GM21576 (cell line): ENCODE measurements at regions not wholly inside any gene's neighbourhood (a gene's known extent, or its start where the extent isn't known, plus 50 kb on each side); places are given as distances from the start of the nearest gene placed in this dataset.
A peak's percentile ranks its signal among the peaks of the same experiment; 100 is the strongest.

ENCODE experiments used
- ATAC-seq: cut with Tn5 transposase; IDR thresholded peaks from one replicate; pipeline ENCODE4 v1.9.1; 2021; ENCODE audit warnings: mild to moderate bottlenecking, moderate library complexity; ENCODE audit not compliant: unreplicated experiment

GRCh38 chr4:181952478-181952877 lies 290.7 kb upstream of the TENM3 start:
- ATAC-seq, result no peak

- no peak for ATAC-seq
These were observed 286.7 kb upstream of the TENM3 start for GRCh38 chr4:181956512-181956911.

- no peak for ATAC-seq
These were observed 286.1 kb upstream of the TENM3 start for GRCh38 chr4:181957088-181957487.

GRCh38 chr4:181958446-181958845 lies 284.8 kb upstream of the TENM3 start:
- ATAC-seq, result no peak

- no peak for ATAC-seq
These were observed 284.1 kb upstream of the TENM3 start for GRCh38 chr4:181959121-181959520.

- ATAC-seq, result no peak
These were observed 282.8 kb upstream of the TENM3 start for GRCh38 chr4:181960384-181960783.

- no peak for ATAC-seq
These were observed 280.9 kb upstream of the TENM3 start for GRCh38 chr4:181962321-181962720.

DNA sequence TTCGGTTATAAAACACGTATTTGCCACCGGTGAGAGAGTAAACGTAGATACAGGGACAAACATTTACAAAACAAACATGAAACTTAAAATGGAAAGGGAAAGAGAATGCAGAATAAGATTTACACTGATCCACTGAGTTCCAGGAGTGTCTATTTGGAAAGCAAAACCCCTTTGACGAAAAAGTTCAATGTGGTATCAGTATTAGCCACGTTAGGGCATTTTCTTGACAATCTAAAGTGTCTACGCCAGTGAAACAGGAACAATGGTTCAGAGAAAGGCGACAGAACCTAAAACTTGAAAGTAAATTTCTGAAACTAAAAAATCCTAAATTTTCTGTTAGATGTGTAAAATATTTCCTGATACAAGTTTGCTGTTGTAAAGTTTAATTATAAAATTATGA lies 278.5 kb upstream of the TENM3 start:
- no peak for ATAC-seq

DNA sequence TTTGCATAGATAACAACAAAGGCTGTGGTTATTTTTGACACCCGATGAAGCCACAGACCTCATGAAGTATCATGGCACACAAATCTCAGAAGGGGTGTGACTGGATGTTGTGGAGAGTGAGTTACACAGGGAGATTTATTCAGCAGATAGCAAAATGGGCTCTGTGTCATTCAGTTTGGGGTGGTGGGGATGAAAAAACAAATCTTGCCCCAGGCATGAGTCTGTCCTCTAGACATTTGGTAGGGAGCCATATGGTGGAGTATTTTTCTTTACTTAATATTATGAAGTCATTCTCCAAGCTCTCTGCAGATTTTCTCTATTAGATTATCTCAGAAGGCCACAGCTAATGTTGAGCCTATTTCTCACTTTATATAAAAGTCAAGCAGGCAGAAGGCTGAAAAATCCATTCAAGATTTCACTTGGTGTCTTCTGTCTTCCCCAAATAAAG lies 277.1 kb upstream of the TENM3 start:
- no peak for ATAC-seq

- ATAC-seq, result no peak
These were observed 275.8 kb upstream of the TENM3 start for GRCh38 chr4:181967401-181967800.

- ATAC-seq, result no peak
These were observed 274.8 kb upstream of the TENM3 start for GRCh38 chr4:181968371-181968770.

DNA sequence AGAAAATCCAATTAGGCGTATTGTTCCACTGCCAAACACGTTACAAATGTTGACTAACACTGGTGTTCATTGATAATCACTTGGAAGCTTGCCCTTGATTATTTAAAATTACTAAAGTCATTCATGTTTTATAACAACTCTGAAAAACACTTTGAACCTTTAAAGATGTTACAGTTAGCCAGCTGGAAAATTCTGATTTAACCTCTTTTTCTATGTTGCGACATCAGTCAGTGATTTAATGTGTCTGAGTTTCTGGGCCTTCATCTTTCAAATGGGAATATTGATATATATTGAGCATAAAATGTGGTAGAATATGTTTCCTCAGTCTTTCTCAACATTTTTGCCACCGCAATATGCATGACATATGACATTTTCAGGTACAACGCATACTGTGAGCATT lies 274.1 kb upstream of the TENM3 start:
- ATAC-seq, result no peak

DNA sequence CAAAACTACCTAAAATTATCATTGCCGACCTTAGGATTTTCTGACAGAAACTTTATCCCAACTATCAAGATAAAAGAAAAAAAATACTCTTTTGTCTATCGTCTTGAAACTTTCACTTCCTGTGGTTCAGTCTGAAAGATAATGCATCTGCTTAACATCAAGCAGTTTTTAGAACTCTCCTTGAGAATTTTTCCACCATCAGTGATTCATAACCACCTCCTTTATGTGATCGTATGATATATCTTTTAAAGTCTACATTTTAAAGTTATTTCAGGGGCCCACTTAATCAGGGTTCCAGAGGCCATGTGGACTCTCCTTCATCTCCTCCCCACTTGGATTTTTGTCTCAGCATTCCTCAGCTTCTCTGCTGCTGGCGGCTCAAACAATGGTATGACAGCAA lies 272.8 kb upstream of the TENM3 start:
- ATAC-seq, result no peak

GRCh38 chr4:181971411-181971810 lies 271.8 kb upstream of the TENM3 start:
- peak; percentile 82 for ATAC-seq

- no peak for ATAC-seq
These were observed 271.2 kb upstream of the TENM3 start for GRCh38 chr4:181971973-181972372.

DNA sequence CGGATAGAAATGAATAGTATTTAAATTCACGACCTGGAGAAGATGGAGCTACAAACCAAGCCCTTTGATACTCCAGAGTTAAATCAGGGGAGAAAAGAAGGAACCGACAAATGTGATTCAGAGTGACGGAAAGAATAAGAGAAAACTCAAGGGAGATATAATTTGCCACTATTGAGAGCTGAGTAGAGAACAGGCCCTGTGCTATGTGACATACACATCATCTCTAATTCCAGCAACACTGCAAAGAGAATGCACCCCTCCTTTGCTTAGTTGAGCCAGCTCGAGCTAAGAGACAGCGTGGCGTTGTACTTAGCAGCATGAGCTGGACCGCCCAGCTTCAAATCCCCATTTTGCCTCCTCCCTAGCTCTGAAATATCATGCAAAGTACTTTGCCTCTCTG lies 266.4 kb upstream of the TENM3 start:
- ATAC-seq, result no peak

- ATAC-seq, result no peak
These were observed 260.8 kb upstream of the TENM3 start for GRCh38 chr4:181982437-181982836.

GRCh38 chr4:181982856-181983255 lies 260.3 kb upstream of the TENM3 start:
- ATAC-seq, result no peak

DNA sequence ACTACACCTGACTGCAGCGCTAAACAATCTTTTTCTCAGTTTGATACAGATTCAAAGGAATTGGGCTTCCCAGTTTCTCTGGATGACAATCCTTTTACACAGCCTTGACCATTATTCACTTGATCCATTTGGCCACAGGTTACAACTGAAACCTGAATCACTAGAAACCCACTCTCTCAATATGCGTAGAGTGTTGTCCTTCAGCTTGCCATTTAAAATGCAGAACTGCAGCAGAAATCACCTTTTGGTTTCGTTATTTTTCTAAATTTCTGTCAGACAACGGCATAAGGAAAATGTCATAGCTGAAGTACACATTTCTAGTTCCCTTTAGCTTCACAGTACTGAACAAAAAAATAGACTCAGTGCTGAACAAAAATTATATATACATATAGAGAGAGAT lies 255.8 kb upstream of the TENM3 start:
- ATAC-seq, result no peak

DNA sequence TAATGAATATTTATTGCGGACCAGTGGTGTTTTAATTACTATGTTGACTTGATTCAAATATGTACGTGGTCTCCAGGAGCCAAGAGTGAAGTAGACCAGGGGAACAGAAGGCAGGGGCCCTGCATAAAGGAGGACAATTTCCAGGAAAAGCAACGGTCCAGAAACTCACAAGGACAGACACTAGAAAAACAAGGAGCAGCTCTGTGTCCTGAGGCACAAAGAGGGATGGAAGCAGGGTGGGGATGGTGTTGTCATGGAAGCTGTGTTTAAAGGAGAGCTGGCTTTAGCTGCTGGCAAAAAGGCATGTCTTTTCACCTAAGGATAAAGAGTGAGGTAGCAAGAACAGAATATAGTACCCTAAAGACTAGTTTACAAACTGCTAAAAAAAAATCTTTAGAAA lies 254.1 kb upstream of the TENM3 start:
- no peak for ATAC-seq

DNA sequence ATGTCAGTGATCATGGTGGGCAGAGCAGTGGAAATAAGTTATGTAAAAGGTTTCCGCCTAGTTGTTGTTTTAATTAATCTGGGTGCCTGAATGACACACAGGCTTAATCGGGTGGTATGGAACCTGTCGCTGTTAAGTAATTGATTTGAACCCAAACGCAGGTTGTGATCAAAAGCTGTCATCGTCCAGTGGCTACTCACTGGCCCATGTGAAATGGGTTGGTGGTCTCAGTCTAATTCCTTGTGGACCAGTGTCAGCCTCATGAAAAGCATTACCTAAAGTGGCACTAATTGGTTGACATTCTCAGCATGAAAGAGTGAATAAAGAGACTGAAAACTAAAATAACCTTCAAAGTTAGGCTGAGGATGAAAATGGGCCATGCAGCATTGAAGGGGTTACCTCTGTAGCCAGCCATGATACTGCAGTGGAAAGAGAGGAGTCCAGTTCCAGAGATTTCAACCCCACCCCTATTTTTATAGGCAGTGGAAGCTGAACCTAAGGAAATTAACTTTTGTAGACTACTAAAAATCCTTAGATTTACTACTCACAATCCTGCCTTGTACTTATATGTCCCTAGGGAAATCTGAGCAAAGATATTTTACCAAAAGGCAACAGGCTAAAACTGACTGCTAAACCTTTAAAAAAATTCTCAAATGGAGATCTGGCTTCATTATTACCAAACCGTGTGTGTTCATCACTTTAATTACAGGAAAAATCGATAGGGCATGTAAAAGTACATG lies 251.7 kb upstream of the TENM3 start:
- no peak for ATAC-seq

DNA sequence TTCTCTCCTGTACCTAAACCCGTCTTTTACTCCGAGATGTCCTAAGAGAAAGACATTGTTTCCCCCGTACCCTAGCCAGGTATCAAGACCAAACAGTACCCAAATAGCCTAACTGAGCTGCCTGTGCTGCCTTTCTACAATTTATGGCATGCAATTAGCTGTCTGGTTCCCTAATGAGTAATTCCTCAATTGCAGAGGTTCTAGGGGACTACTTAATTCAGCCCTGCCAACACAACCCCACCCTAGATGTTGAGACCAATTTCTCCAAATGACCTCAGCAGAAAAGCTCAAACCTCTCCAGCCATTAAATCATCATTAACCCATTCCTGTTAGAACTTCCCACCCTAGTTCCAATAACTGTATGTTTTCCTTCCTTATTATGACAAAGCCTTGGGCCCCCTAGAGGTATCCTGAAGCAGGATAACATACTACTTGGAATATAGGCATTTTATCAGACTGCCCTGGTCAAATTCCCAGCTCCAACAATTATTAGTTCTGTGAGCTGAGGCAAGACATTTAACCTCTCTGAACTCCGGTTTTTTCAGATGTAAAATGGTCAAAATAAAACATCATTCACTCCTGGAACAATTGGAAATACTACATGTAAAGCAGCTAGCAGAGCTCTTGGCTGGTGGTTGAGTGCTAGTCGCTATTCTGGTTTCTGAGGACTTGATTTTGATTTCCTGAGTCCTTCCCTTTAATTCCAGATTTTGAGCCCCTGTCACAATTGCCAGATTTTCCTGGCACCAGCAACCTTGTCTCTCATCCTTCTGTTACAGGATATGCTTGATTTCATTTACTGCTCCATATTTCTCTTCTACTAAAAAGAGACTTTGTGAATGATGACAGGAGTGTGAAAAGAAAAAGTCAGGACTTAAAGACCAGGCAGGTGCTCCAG lies 244.6 kb upstream of the TENM3 start:
- ATAC-seq, result no peak
